GM21423 (cell line): ENCODE measurements at regions not wholly inside any gene's neighbourhood (a gene's known extent, or its start where the extent isn't known, plus 50 kb on each side); places are given as distances from the start of the nearest gene placed in this dataset.

ENCODE experiments used
- ATAC-seq: cut with Tn5 transposase; IDR thresholded peaks from one replicate; pipeline ENCODE4 v1.9.1; 2021; ENCODE audit warnings: mild to moderate bottlenecking, moderate library complexity; ENCODE audit not compliant: unreplicated experiment

- ATAC-seq: no peak
Observed at GRCh38 chr12:60027266-60027665, 431.4 kb downstream of the SLC16A7 start.

- ATAC-seq: no peak
Observed at GRCh38 chr12:60034147-60034546, 438.3 kb downstream of the SLC16A7 start.

- ATAC-seq: no peak
Observed at GRCh38 chr12:60035835-60036234, 440.0 kb downstream of the SLC16A7 start.

- ATAC-seq: no peak
Observed at GRCh38 chr12:60042835-60043234, 447.0 kb downstream of the SLC16A7 start.

- ATAC-seq: no peak
Observed at GRCh38 chr12:60043236-60043635, 447.4 kb downstream of the SLC16A7 start.

- no peak for ATAC-seq
Observed at GRCh38 chr12:60052483-60052882, 456.7 kb downstream of the SLC16A7 start.

- no peak for ATAC-seq
Observed at GRCh38 chr12:60059180-60059579, 463.4 kb downstream of the SLC16A7 start.

- ATAC-seq: no peak
Observed at GRCh38 chr12:60066655-60067054, 470.8 kb downstream of the SLC16A7 start.

- ATAC-seq: no peak
Observed at GRCh38 chr12:60070552-60070951, 474.7 kb downstream of the SLC16A7 start.

- no peak for ATAC-seq
Observed at GRCh38 chr12:60071759-60072191, 475.9 kb downstream of the SLC16A7 start.

GRCh38 chr12:60072911-60073310, 477.1 kb downstream of the SLC16A7 start:
- no peak for ATAC-seq

GRCh38 chr12:60075091-60075490, 479.3 kb downstream of the SLC16A7 start:
- ATAC-seq: no peak

- no peak for ATAC-seq
Observed at GRCh38 chr12:60078026-60078425, 482.2 kb downstream of the SLC16A7 start.

GRCh38 chr12:60093428-60093827, 497.6 kb downstream of the SLC16A7 start:
- ATAC-seq: no peak

- ATAC-seq: no peak
Observed at GRCh38 chr12:60094436-60094835, 498.6 kb downstream of the SLC16A7 start.

GRCh38 chr12:60096727-60097126, 500.9 kb downstream of the SLC16A7 start:
- ATAC-seq: no peak

- ATAC-seq: no peak
Observed at GRCh38 chr12:60100160-60100559, 504.3 kb downstream of the SLC16A7 start.

GRCh38 chr12:60100852-60101251, 505.0 kb downstream of the SLC16A7 start:
- ATAC-seq: no peak

- no peak for ATAC-seq
Observed at GRCh38 chr12:60101715-60102114, 505.9 kb downstream of the SLC16A7 start.

GRCh38 chr12:60106214-60106613, 510.4 kb downstream of the SLC16A7 start:
- ATAC-seq: no peak

GRCh38 chr12:60107992-60108391, 512.2 kb downstream of the SLC16A7 start:
- ATAC-seq: no peak

GRCh38 chr12:60112063-60112462, 516.2 kb downstream of the SLC16A7 start:
- no peak for ATAC-seq

- no peak for ATAC-seq
Observed at GRCh38 chr12:60112763-60113162, 516.9 kb downstream of the SLC16A7 start.

- no peak for ATAC-seq
Observed at GRCh38 chr12:60114169-60114568, 518.3 kb downstream of the SLC16A7 start.
